OCI-LY7 (cell line): ENCODE measurements at regions not wholly inside any gene's neighbourhood (a gene's known extent, or its start where the extent isn't known, plus 50 kb on each side); places are given as distances from the start of the nearest gene placed in this dataset.
A peak's percentile ranks its signal among the peaks of the same experiment; 100 is the strongest.

Experiments
- BruUV-seq: library from RNA; stranded (reverse); fragments of 400-500 nt; replicated peaks from 2 replicates; lab custom pipeline; 2021; lab: Mats Ljungman, UMichigan
- CTCF ChIA-PET: fragments of 300-600 bp; sonication (Branson Sonifier 250); formaldehyde crosslinking; loops from one replicate; lab custom pipeline; 2022; ENCODE audit warnings: antibody characterized with exemption; ENCODE audit not compliant: unreplicated experiment; lab: Charles Lee
- POLR2A ChIA-PET: fragments of 300-600 bp; sonication (Branson Sonifier 250); formaldehyde crosslinking; loops from one replicate; lab custom pipeline; 2022; ENCODE audit warnings: antibody characterized with exemption; lab: Charles Lee
- DNase-seq: peaks from one replicate; pipeline ENCODE4 v3.0.0-alpha.2; 2015; ENCODE audit warnings: low spot score
- H2AFZ ChIP-seq: fragments of 200-600 bp; sonication (generic), shearing (Covaris generic); 2 replicates; pipeline ENCODE4 v1.6.1; 2014; ENCODE audit warnings: mild to moderate bottlenecking, antibody characterized with exemption, low read length, moderate library complexity
- H3K27ac ChIP-seq: fragments of 200-600 bp; sonication (generic); 2 replicates; pipeline ENCODE4 v1.5.1; 2014; ENCODE audit warnings: mixed run types, low read depth, mild to moderate bottlenecking, moderate library complexity, low read length, inconsistent platforms; ENCODE audit not compliant: poor library complexity, severe bottlenecking
- H3K36me3 ChIP-seq: fragments of 200-600 bp; sonication (generic); 2 replicates; pipeline ENCODE4 v1.6.1; 2014; ENCODE audit warnings: mild to moderate bottlenecking, antibody characterized with exemption, low read length, moderate library complexity, mixed read lengths; ENCODE audit not compliant: insufficient read depth
- H3K4me1 ChIP-seq: fragments of 200-600 bp; sonication (generic); 2 replicates; pipeline ENCODE4 v1.5.1; 2014; ENCODE audit warnings: mild to moderate bottlenecking, low read length; ENCODE audit not compliant: insufficient read depth, poor library complexity, severe bottlenecking
- H3K4me2 ChIP-seq: fragments of 200-600 bp; sonication (generic); 2 replicates; pipeline ENCODE4 v1.6.1; 2014; ENCODE audit warnings: mild to moderate bottlenecking, low read length
- H3K4me3 ChIP-seq: fragments of 200-600 bp; sonication (generic); 2 replicates; pipeline ENCODE4 v1.5.1; 2014; ENCODE audit warnings: mild to moderate bottlenecking, low read depth, low read length; ENCODE audit not compliant: poor library complexity, severe bottlenecking
- H3K79me2 ChIP-seq: fragments of 200-600 bp; sonication (generic); 2 replicates; pipeline ENCODE4 v1.6.1; 2016; ENCODE audit warnings: low read depth, mild to moderate bottlenecking, low read length, moderate library complexity, mixed read lengths; ENCODE audit not compliant: insufficient read depth
- H3K9me2 ChIP-seq: fragments of 200-600 bp; sonication (generic); 2 replicates; pipeline ENCODE4 v1.6.1; 2016; ENCODE audit warnings: mild to moderate bottlenecking, low read length, mixed read lengths; ENCODE audit not compliant: insufficient read depth
- H3K9me3 ChIP-seq: fragments of 200-600 bp; sonication (generic); 2 replicates; pipeline ENCODE4 v1.6.1; 2014; ENCODE audit warnings: mild to moderate bottlenecking, mixed run types, low read length, mixed read lengths
- H4K20me1 ChIP-seq: fragments of 200-600 bp; sonication (generic); 2 replicates; pipeline ENCODE4 v1.6.1; 2014; ENCODE audit warnings: mild to moderate bottlenecking, antibody characterized with exemption, low read length, moderate library complexity, mixed read lengths; ENCODE audit not compliant: insufficient read depth
- CTCF ChIP-seq: fragments of 200-600 bp; sonication (generic); conservative IDR thresholded peaks from 2 replicates; pipeline ENCODE4 v1.5.1; 2014; ENCODE audit warnings: mild to moderate bottlenecking, antibody characterized with exemption, low read length, moderate library complexity, mixed read lengths
- EZH2phosphoT487 ChIP-seq: fragments of 200-600 bp; sonication (generic); IDR thresholded peaks from 2 replicates; pipeline ENCODE4 v1.6.1; 2018; ENCODE audit warnings: low read depth, borderline replicate concordance, mild to moderate bottlenecking, mixed run types, antibody characterized with exemption, low read length, moderate library complexity, mixed read lengths
- intact Hi-C: fragments of 100-400 bp; cut with micrococcal nuclease; formaldehyde crosslinking; loops from one replicate; pipeline ENCODE4 v1.10.0; 2022; ENCODE audit not compliant: unreplicated experiment

- no peak for DNase-seq
- no peaks in the 10 kb centered on the region for H3K4me1 ChIP-seq
- no peak overlapping the region for H3K4me2 ChIP-seq
- no peak overlapping the region for H3K4me3 ChIP-seq
- no peaks in the 10 kb centered on the region for H3K36me3 ChIP-seq
- H4K20me1 ChIP-seq: no peaks in the 10 kb centered on the region
- no peak overlapping the region for H2AFZ ChIP-seq
- H3K9me2 ChIP-seq: no peaks in the 10 kb centered on the region
- intact Hi-C loops: no loop called here
- H3K79me2 ChIP-seq: no peaks in the 10 kb centered on the region
- CTCF ChIA-PET: no interaction called here
- H3K9me3 ChIP-seq: no peaks in the 10 kb centered on the region
- POLR2A ChIA-PET: no interaction called here
- BruUV-seq: no TSS peak
- no peak overlapping the region for H3K27ac ChIP-seq
- TF ChIP-seq EZH2phosphoT487 (no peak), CTCF (no peak)
Measured at GRCh38 chr19:14310055-14310454, 71.2 kb upstream of the ADGRE5 start.

- Histone ChIP-seq H3K9me3 (no peaks in the 10 kb centered on the region), H3K9me2 (no peaks in the 10 kb centered on the region), H2AFZ (0 out of 2 replicates have a peak overlapping the region, but pooled peaks have one; percentile 32), H4K20me1 (no peaks in the 10 kb centered on the region), H3K4me1 (no peaks in the 10 kb centered on the region), H3K36me3 (no peaks in the 10 kb centered on the region), H3K4me3 (no peak overlapping the region), H3K27ac (no peak overlapping the region), H3K79me2 (no peaks in the 10 kb centered on the region), H3K4me2 (no peak overlapping the region)
- no peak for DNase-seq
- ChIA-PET POLR2A (interaction anchor here (0.6 kb wide), 1 partner anchor 42 kb away, joined by 3 read pairs; no protein-coding TSS in a partner anchor), CTCF (interaction anchor here (0.7 kb wide), 1 partner anchor 17 kb away, joined by 5 read pairs; no protein-coding TSS in a partner anchor)
- no TSS peak for BruUV-seq
- TF ChIP-seq CTCF (no peak), EZH2phosphoT487 (no peak)
- intact Hi-C loops: no loop called here
Measured at GRCh38 chr19:14305706-14306105, 75.5 kb upstream of the ADGRE5 start.

- intact Hi-C loops: no loop called here
- Histone ChIP-seq H3K9me2 (no peaks in the 10 kb centered on the region), H3K79me2 (no peaks in the 10 kb centered on the region), H3K36me3 (no peaks in the 10 kb centered on the region), H3K9me3 (no peaks in the 10 kb centered on the region), H2AFZ (no peak overlapping the region), H3K27ac (no peak overlapping the region), H3K4me1 (no peaks in the 10 kb centered on the region), H3K4me3 (no peak overlapping the region), H4K20me1 (no peaks in the 10 kb centered on the region), H3K4me2 (no peak overlapping the region)
- TF ChIP-seq CTCF: no peak
- TF ChIP-seq EZH2phosphoT487: no peak
- ChIA-PET CTCF (no interaction called here), POLR2A (interaction anchor here (0.6 kb wide), 2 partner anchors 15 to 59 kb away, joined by 3 read pairs; no protein-coding TSS in a partner anchor)
- DNase-seq: no peak
- no TSS peak for BruUV-seq
Measured at GRCh38 chr19:14301150-14301549, 80.1 kb upstream of the ADGRE5 start.
